HepG2 (cell line): ENCODE measurements at regions not wholly inside any gene's neighbourhood (a gene's known extent, or its start where the extent isn't known, plus 50 kb on each side); places are given as distances from the start of the nearest gene placed in this dataset.

Experiments
- ATAC-seq: fragments of 200-7000 bp; cut with Tn5 transposase; 3 replicates; pipeline ENCODE4 v1.9.1; 2020; ENCODE audit warnings: mild to moderate bottlenecking, moderate library complexity
- BruUV-seq: library from RNA; stranded (reverse); fragments of 400-500 nt; replicated peaks from 2 replicates; lab custom pipeline; 2021; lab: Mats Ljungman, UMichigan
- CTCF ChIA-PET: fragments of 300-600 bp; formaldehyde crosslinking; extraction: SDS; loops from one replicate; lab custom pipeline; 2021; ENCODE audit warnings: low total read pairs, inconsistent platforms, low intra/inter-chr PET ratio; lab: Yijun Ruan, JAX
- POLR2A ChIA-PET: fragments of 350-600 bp; sonication (Branson Sonifier 250); formaldehyde crosslinking; loops from one replicate; lab custom pipeline; 2020; ENCODE audit warnings: antibody characterized with exemption, inconsistent platforms; lab: Yijun Ruan, JAX
- DNase-seq: peaks from one replicate; pipeline ENCODE4 v3.0.0-alpha.2; 2015; ENCODE audit warnings: low spot score
- FAIRE-seq: peaks from 3 replicates; lab custom pipeline; 2011; peaks lifted over from hg19 to GRCh38; lab: Jason Lieb, UNC
- H2AFZ ChIP-seq: one replicate; pipeline ENCODE4 v1.6.1; 2011; ENCODE audit warnings: low read length, inconsistent platforms
- H3K27ac ChIP-seq: fragments of 300-600 bp; 3 replicates; pipeline ENCODE4 v1.8.0; 2011; ENCODE audit warnings: mixed run types, mild to moderate bottlenecking, mixed read lengths, low read length, inconsistent platforms; ENCODE audit not compliant: insufficient read depth; ENCODE audit errors: extremely low read length
- H3K27me3 ChIP-seq, 2 experiments: fragments of 200-600 bp in 1 of 2; 2 replicates in 1 of 2; 3 replicates in 1 of 2; pipeline versions ENCODE4 v1.6.0 to v1.8.0; 2011; ENCODE audit warnings: low read length in 2 of 2, mild to moderate bottlenecking in 2 of 2, moderate library complexity in 2 of 2, inconsistent platforms in 1 of 2; ENCODE audit not compliant: insufficient read depth in 2 of 2, control insufficient read depth in 1 of 2
- H3K36me3 ChIP-seq, 2 experiments: fragments of 200-600 bp in 1 of 2; replicated peaks in 1 of 2; 2 replicates in 1 of 2; 3 replicates in 1 of 2; pipeline versions ENCODE4 v1.5.1 to v1.8.0; 2011; ENCODE audit warnings: low read length in 2 of 2, inconsistent platforms in 1 of 2; ENCODE audit not compliant: insufficient read depth in 2 of 2, control insufficient read depth in 1 of 2
- H3K4me1 ChIP-seq: 2 replicates; pipeline ENCODE4 v1.5.1; 2012; ENCODE audit warnings: low read length, inconsistent platforms; ENCODE audit not compliant: insufficient read depth
- H3K4me2 ChIP-seq: 2 replicates; pipeline ENCODE4 v1.6.0; 2011; ENCODE audit warnings: low read depth, low read length, inconsistent platforms
- H3K4me3 ChIP-seq, 3 experiments: fragments of 200-600 bp in 1 of 3; sonication (generic), shearing (Covaris generic) in 1 of 3; replicated peaks in 1 of 3; 2 replicates each; pipeline ENCODE4 v1.5.1; 2011 to 2016; ENCODE audit warnings: low read length in 3 of 3, inconsistent platforms in 2 of 3, low read depth in 2 of 3, mild to moderate bottlenecking in 2 of 3, control low read depth in 1 of 3, mixed read lengths in 1 of 3; ENCODE audit not compliant: insufficient read depth in 1 of 3
- H3K79me2 ChIP-seq: one replicate; pipeline ENCODE4 v1.6.1; 2011; ENCODE audit warnings: low read length, inconsistent platforms; ENCODE audit not compliant: insufficient read depth
- H3K9ac ChIP-seq: 2 replicates; pipeline ENCODE4 v1.6.0; 2011; ENCODE audit warnings: mild to moderate bottlenecking, low read depth, low read length, inconsistent platforms; ENCODE audit not compliant: insufficient read depth
- H3K9me3 ChIP-seq: 2 replicates; pipeline ENCODE4 v1.5.1; 2012; ENCODE audit warnings: mild to moderate bottlenecking, low read length
- H4K20me1 ChIP-seq: 2 replicates; pipeline ENCODE4 v1.6.0; 2011; ENCODE audit warnings: inconsistent platforms, mild to moderate bottlenecking, low read length, moderate library complexity; ENCODE audit not compliant: insufficient read depth
- AKNA ChIP-seq: sonication (generic); formaldehyde crosslinking; IDR thresholded peaks from 2 replicates; pipeline ENCODE4 v1.4.0; 2020; ENCODE audit warnings: missing genetic modification reagents, borderline replicate concordance
- DBP ChIP-seq: sonication (generic); formaldehyde crosslinking; IDR thresholded peaks from 2 replicates; pipeline ENCODE4 v1.4.0; 2020; ENCODE audit warnings: missing genetic modification reagents; ENCODE audit errors: not compliant biosample characterization
- GATAD2A ChIP-seq: IDR thresholded peaks from 2 replicates; pipeline ENCODE4 v1.6.1; 2016
- HDAC6 ChIP-seq: fragments of 200-600 bp; sonication (generic); IDR thresholded peaks from 2 replicates; pipeline ENCODE4 v1.7.0; 2017; ENCODE audit warnings: mild to moderate bottlenecking, antibody characterized with exemption, low read length, low read depth
- HNRNPL ChIP-seq: fragments of 200-400 bp; formaldehyde crosslinking; IDR thresholded peaks from 2 replicates; pipeline ENCODE4 v1.6.1; 2017; ENCODE audit warnings: mild to moderate bottlenecking, low read depth, low read length
- HOXA7 ChIP-seq: sonication (generic); formaldehyde crosslinking; IDR thresholded peaks from 2 replicates; pipeline ENCODE4 v1.8.1; 2022; ENCODE audit warnings: mild to moderate bottlenecking, missing genetic modification reagents, moderate library complexity
- SIN3A ChIP-seq: IDR thresholded peaks from 2 replicates; pipeline ENCODE4 v1.6.1; 2011; ENCODE audit warnings: low read depth, mild to moderate bottlenecking, control low read depth, low read length, borderline replicate concordance
- SP1 ChIP-seq, 2 experiments: fragments of 450-650 bp in 1 of 2; sonication (generic) in 1 of 2; formaldehyde crosslinking in 1 of 2; IDR thresholded peaks; 2 replicates each; pipeline versions ENCODE4 v1.4.0 to v1.6.1; 2016 to 2020; ENCODE audit warnings: missing genetic modification reagents in 1 of 2
- ZNF20 ChIP-seq: sonication (generic); formaldehyde crosslinking; IDR thresholded peaks from 2 replicates; pipeline ENCODE4 v1.4.0; 2020; ENCODE audit warnings: mild to moderate bottlenecking, moderate library complexity, missing genetic modification reagents
- ZNF354B ChIP-seq: sonication (generic); formaldehyde crosslinking; IDR thresholded peaks from 2 replicates; pipeline ENCODE4 v1.8.0; 2022; ENCODE audit warnings: mild to moderate bottlenecking, missing genetic modification reagents
- ZNF44 ChIP-seq: sonication (generic); formaldehyde crosslinking; IDR thresholded peaks from 2 replicates; pipeline ENCODE4 v1.5.1; 2020; ENCODE audit warnings: mild to moderate bottlenecking, missing genetic modification reagents
- ZNF558 ChIP-seq: sonication (generic); formaldehyde crosslinking; IDR thresholded peaks from 2 replicates; pipeline ENCODE4 v1.9.0; 2022; ENCODE audit warnings: mild to moderate bottlenecking, missing genetic modification reagents, borderline replicate concordance
- ZNF605 ChIP-seq: sonication (generic); formaldehyde crosslinking; IDR thresholded peaks from 2 replicates; pipeline ENCODE4 v1.8.0; 2022; ENCODE audit warnings: mild to moderate bottlenecking, missing genetic modification reagents
- WGBS: methylation state at CpG from one replicate; pipeline ENCODE4 v1.1.6; 2017; ENCODE audit warnings: low lambda C conversion rate; 5-methylcytosine and 5-hydroxymethylcytosine counted together
- in situ Hi-C: cut with HindIII; loops from 2 replicates; pipeline ENCODE4 v1.10.0; 2017; ENCODE audit warnings: low pct_unique_long_range_greater_than_20kb; ENCODE audit not compliant: extremely low pct_ligation_motif_present
- intact Hi-C: fragments of 100-400 bp; cut with micrococcal nuclease; formaldehyde crosslinking; loops from one replicate; pipeline ENCODE4 v1.10.0; 2022; ENCODE audit not compliant: unreplicated experiment

GRCh38 chr5:39587675-39588074, 162.9 kb upstream of the DAB2 start:
- Histone ChIP-seq H3K27ac (no peak overlapping the region), H3K79me2 (no peaks in the 10 kb centered on the region), H3K27me3 (peaks cover 0 to 1% of the 10 kb centered on the region in 2 experiments; a peak in 1 of 5 replicates), H3K4me3 (no peak overlapping the region), H3K9me3 (no peaks in the 10 kb centered on the region), H3K4me2 (no peak overlapping the region), H4K20me1 (no peaks in the 10 kb centered on the region), H2AFZ (no peak overlapping the region), H3K4me1 (no peaks in the 10 kb centered on the region), H3K9ac (no peak overlapping the region), H3K36me3 (no peaks in the 10 kb centered on the region)
- in situ Hi-C loops, result loop anchor here (25.0 kb wide), 1 partner anchor 1100 kb away; the partner anchor contains the start of gene PTGER4
- intact Hi-C loops, result no loop called here
- no peak for ATAC-seq
- no peak for TF ChIP-seq ZNF558 (CRISPR knock-in tag)
- TF ChIP-seq ZNF354B (CRISPR knock-in tag), result no peak
- TF ChIP-seq GATAD2A, result no peak
- no peak for TF ChIP-seq ZNF44
- ChIA-PET CTCF (no interaction called here), POLR2A (no interaction called here)
- no peak for DNase-seq
- no peak for FAIRE-seq
- no TSS peak for BruUV-seq
- 10% methylated on average over 2 of the region's 2 CpGs for WGBS

- 19% methylated on average over 8 of the region's 9 CpGs for WGBS
- ChIA-PET CTCF (no interaction called here), POLR2A (no interaction called here)
- Histone ChIP-seq H3K4me3 (no peak overlapping the region), H3K9me3 (no peaks in the 10 kb centered on the region), H3K79me2 (no peaks in the 10 kb centered on the region), H3K27me3 (peaks cover 0 to 1% of the 10 kb centered on the region in 2 experiments; a peak in 1 of 5 replicates), H3K4me1 (no peaks in the 10 kb centered on the region), H3K4me2 (no peak overlapping the region), H4K20me1 (no peaks in the 10 kb centered on the region), H2AFZ (no peak overlapping the region), H3K9ac (no peak overlapping the region), H3K36me3 (no peaks in the 10 kb centered on the region), H3K27ac (no peak overlapping the region)
- no peak for DNase-seq
- no TSS peak for BruUV-seq
- intact Hi-C loops (no loop called here), in situ Hi-C loops (loop anchor here (25.0 kb wide), 1 partner anchor 1101 kb away; the partner anchor contains the start of gene PTGER4)
- ATAC-seq, result no peak
- no peak for FAIRE-seq
- no peak for TF ChIP-seq HOXA7
- TF ChIP-seq AKNA (CRISPR knock-in tag), result no peak
- no peak for TF ChIP-seq HDAC6
- TF ChIP-seq SIN3A, result no peak
- no peak for TF ChIP-seq ZNF20 (CRISPR knock-in tag)
- no peak for TF ChIP-seq DBP (CRISPR knock-in tag)
- no peak for TF ChIP-seq HNRNPL
- no peak for TF ChIP-seq SP1 (IDR thresholded peaks at IDR 0.05)
- TF ChIP-seq SP1 (CRISPR knock-in tag; IDR thresholded peaks at IDR 0.05), result no peak
- no peak for TF ChIP-seq ZNF605 (CRISPR knock-in tag)
Measured at GRCh38 chr5:39586185-39586584, 161.4 kb upstream of the DAB2 start.
